GM12874 (cell line): ENCODE measurements at regions not wholly inside any gene's neighbourhood (a gene's known extent, or its start where the extent isn't known, plus 50 kb on each side); places are given as distances from the start of the nearest gene placed in this dataset.

Experiments used
- CTCF ChIP-seq: IDR thresholded peaks from 2 replicates; pipeline ENCODE4 v1.5.1; 2011; ENCODE audit warnings: low read depth, mild to moderate bottlenecking, control low read depth, low read length, moderate library complexity; ENCODE audit not compliant: insufficient read depth

- TF ChIP-seq CTCF, result no peak
Measured at GRCh38 chr13:87981416-87981815, 310.2 kb downstream of the SLITRK5 start.

DNA sequence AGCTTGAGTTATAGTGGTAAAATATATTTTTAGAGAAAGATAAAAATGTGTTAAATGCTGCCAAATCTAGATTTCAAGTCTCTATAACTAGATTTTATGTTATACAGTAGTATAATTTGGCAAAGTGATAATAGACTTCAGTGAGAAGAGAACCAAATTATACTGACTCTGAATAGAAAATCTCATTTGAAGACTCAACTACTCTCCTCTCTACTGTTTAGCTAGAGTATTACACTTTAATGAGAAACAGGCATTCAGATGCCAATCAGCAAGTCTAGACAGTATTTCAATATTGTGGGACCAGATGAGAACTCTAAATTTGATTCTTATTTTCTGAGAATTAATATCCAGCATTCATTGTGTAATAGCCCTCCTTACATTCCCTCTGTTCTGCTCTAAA, 311.2 kb downstream of the SLITRK5 start:
- no peak for TF ChIP-seq CTCF

- TF ChIP-seq CTCF, result no peak
Measured at GRCh38 chr13:87986639-87987250, 315.6 kb downstream of the SLITRK5 start.

DNA sequence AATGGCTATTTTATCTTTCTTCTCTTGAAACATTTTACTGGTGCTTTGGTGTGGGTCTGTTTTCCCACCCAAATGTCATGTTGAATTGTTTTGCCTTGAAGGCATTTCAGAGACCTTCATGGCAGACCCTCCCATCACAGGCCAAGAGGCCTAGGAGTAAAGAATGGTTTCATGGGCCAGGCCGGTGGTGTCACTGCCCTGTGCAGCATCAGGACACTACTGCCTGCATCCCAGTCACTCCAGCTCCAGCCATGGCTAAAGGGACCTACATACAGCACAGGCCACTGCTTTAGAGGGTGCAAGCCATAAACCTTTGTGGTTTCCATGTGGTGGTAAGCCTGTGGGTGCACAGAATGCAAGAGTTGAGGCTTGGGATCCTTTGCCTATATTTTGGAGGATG, 326.9 kb downstream of the SLITRK5 start:
- TF ChIP-seq CTCF, result no peak

DNA sequence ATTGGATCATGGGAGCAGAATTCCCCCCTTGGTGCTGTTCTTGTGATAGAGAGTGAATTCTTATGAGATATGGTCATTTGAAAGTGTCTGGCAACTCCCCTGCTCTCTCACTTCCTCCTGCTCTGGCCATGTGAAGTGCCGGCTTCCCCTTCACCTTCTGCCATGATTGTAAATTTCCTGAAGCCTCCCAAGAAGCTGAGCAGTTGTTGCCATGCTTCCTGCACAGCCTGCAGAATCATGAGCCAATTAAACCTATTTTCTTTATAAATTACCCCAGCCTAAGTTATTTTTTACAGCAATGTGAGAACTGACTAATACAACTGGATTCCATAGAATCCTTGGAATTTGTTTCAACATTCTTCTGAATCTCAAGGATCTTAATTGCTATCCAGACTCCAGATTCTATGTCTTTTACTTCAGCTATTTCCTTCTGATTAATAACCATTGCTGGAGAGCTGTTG, 328.1 kb downstream of the SLITRK5 start:
- TF ChIP-seq CTCF, result no peak

DNA sequence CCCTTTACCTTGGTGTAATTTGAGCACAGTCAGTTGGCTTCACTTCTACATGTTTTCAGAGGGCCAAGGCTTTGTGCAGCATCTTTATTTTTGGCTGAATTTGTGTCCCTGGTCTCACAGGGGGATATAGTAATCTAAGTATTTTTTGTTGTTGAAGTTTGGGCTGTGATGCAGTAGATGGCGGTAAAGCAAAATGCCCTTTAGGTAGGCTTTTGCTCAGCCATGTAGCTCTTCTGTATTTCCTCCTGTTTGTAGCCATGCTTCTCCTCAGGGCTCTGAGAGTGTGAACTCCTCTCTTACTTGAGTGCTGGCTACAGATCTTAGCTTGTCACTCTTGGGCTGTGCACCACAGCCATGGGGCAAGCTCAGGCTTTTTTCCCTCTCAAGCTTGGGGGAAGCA, 328.6 kb downstream of the SLITRK5 start:
- TF ChIP-seq CTCF, result no peak

GRCh38 chr13:88000239-88000638, 329.1 kb downstream of the SLITRK5 start:
- no peak for TF ChIP-seq CTCF
